ENCODE measurements at regions not wholly inside any gene's neighbourhood (a gene's known extent, or its start where the extent isn't known, plus 50 kb on each side); places are given as distances from the start of the nearest gene placed in this dataset.
"Not testable (repeated sequence)": the region's sequence is repeated elsewhere in the genome, so short reads cannot be mapped to it uniquely, and the experiment has no call there.

- ATAC-seq (ENCODE audit: poor library complexity) (no peak), DNase-seq (no peak)
- intact Hi-C loops (cut with DNase I): loop anchor here (10.0 kb wide), 1 partner anchor 80 kb away; no protein-coding TSS in a partner anchor
Observed at GRCh38 chr2:67565262-67565661, 168.1 kb downstream of the ETAA1 start.

- ATAC-seq (ENCODE audit: poor library complexity) (peak; percentile 2), DNase-seq (no peak)
- intact Hi-C loops (cut with DNase I): loop anchor here (10.0 kb wide), 1 partner anchor 79 kb away; no protein-coding TSS in a partner anchor
Observed at GRCh38 chr2:67565761-67566160, 168.6 kb downstream of the ETAA1 start.

GRCh38 chr2:67566285-67566684 is 169.2 kb downstream of the ETAA1 start:
- intact Hi-C loops (cut with DNase I): loop anchor here (10.0 kb wide), 1 partner anchor 79 kb away; no protein-coding TSS in a partner anchor
- no peak for ATAC-seq (ENCODE audit: poor library complexity)
- no peak for DNase-seq

- ATAC-seq (ENCODE audit: poor library complexity) (no peak), DNase-seq (no peak)
- intact Hi-C loops (cut with DNase I): loop anchor here (10.0 kb wide), 1 partner anchor 78 kb away; no protein-coding TSS in a partner anchor
Observed at GRCh38 chr2:67566958-67567635, 170.0 kb downstream of the ETAA1 start.

GRCh38 chr2:67567886-67568285 is 170.8 kb downstream of the ETAA1 start:
- ATAC-seq (ENCODE audit: poor library complexity) (no peak), DNase-seq (no peak)
- intact Hi-C loops (cut with DNase I): loop anchor here (10.0 kb wide), 1 partner anchor 77 kb away; no protein-coding TSS in a partner anchor

- intact Hi-C loops (cut with DNase I): no loop called here
- no peak for ATAC-seq (ENCODE audit: poor library complexity)
- DNase-seq: no peak
Observed at GRCh38 chr2:67570611-67571010, 173.5 kb downstream of the ETAA1 start.

GRCh38 chr2:67571785-67572718 is 174.9 kb downstream of the ETAA1 start:
- DNase-seq (no peak), ATAC-seq (ENCODE audit: poor library complexity) (peak; percentile 71)
- intact Hi-C loops (cut with DNase I): no loop called here

GRCh38 chr2:67572721-67573435 is 175.7 kb downstream of the ETAA1 start:
- ATAC-seq (ENCODE audit: poor library complexity): peak; percentile 59
- no peak for DNase-seq
- intact Hi-C loops (cut with DNase I): no loop called here

GRCh38 chr2:67574230-67574629 is 177.1 kb downstream of the ETAA1 start:
- intact Hi-C loops (cut with DNase I): no loop called here
- ATAC-seq (ENCODE audit: poor library complexity): no peak

GRCh38 chr2:67576226-67576625 is 179.1 kb downstream of the ETAA1 start:
- DNase-seq (no peak), ATAC-seq (ENCODE audit: poor library complexity) (no peak)
- intact Hi-C loops (cut with DNase I): no loop called here

More at GRCh38 chr2:67574230-67574629, 177.1 kb downstream of the ETAA1 start:
- no peak for DNase-seq

- DNase-seq (no peak), ATAC-seq (ENCODE audit: poor library complexity) (no peak)
- intact Hi-C loops (cut with DNase I): no loop called here
Observed at GRCh38 chr2:67576991-67577390, 179.9 kb downstream of the ETAA1 start.

GRCh38 chr2:67579216-67579615 is 182.1 kb downstream of the ETAA1 start:
- no peak for ATAC-seq (ENCODE audit: poor library complexity)
- intact Hi-C loops (cut with DNase I): no loop called here

GRCh38 chr2:67579806-67580205 is 182.7 kb downstream of the ETAA1 start:
- no peak for ATAC-seq (ENCODE audit: poor library complexity)
- DNase-seq: no peak
- intact Hi-C loops (cut with DNase I): no loop called here

More at GRCh38 chr2:67579216-67579615, 182.1 kb downstream of the ETAA1 start:
- DNase-seq: no peak

- ATAC-seq (ENCODE audit: poor library complexity): no peak
- DNase-seq: no peak
- intact Hi-C loops (cut with DNase I): no loop called here
Observed at GRCh38 chr2:67581751-67582150, 184.6 kb downstream of the ETAA1 start.

- intact Hi-C loops (cut with DNase I): no loop called here
- ATAC-seq (ENCODE audit: poor library complexity): no peak
Observed at GRCh38 chr2:67583185-67583584, 186.1 kb downstream of the ETAA1 start.

GRCh38 chr2:67585400-67585799 is 188.3 kb downstream of the ETAA1 start:
- ATAC-seq (ENCODE audit: poor library complexity) (no peak), DNase-seq (no peak)
- intact Hi-C loops (cut with DNase I): no loop called here

More at GRCh38 chr2:67583185-67583584, 186.1 kb downstream of the ETAA1 start:
- DNase-seq: no peak

GRCh38 chr2:67589121-67589520 is 192.0 kb downstream of the ETAA1 start:
- DNase-seq; intact Hi-C loops (cut with DNase I); ATAC-seq (ENCODE audit: poor library complexity): not testable (repeated sequence)

- intact Hi-C loops (cut with DNase I); ATAC-seq (ENCODE audit: poor library complexity); DNase-seq: not testable (repeated sequence)
Observed at GRCh38 chr2:67594522-67594921, 197.4 kb downstream of the ETAA1 start.

GRCh38 chr2:67596871-67597270 is 199.7 kb downstream of the ETAA1 start:
- DNase-seq (no peak), ATAC-seq (ENCODE audit: poor library complexity) (no peak)
- intact Hi-C loops (cut with DNase I): no loop called here
